ENCODE measurements at regions not wholly inside any gene's neighbourhood (a gene's known extent, or its start where the extent isn't known, plus 50 kb on each side); places are given as distances from the start of the nearest gene placed in this dataset.
A peak's percentile ranks its signal among the peaks of the same experiment; 100 is the strongest.
"Not testable (repeated sequence)": the region's sequence is repeated elsewhere in the genome, so short reads cannot be mapped to it uniquely, and the experiment has no call there.

DNA sequence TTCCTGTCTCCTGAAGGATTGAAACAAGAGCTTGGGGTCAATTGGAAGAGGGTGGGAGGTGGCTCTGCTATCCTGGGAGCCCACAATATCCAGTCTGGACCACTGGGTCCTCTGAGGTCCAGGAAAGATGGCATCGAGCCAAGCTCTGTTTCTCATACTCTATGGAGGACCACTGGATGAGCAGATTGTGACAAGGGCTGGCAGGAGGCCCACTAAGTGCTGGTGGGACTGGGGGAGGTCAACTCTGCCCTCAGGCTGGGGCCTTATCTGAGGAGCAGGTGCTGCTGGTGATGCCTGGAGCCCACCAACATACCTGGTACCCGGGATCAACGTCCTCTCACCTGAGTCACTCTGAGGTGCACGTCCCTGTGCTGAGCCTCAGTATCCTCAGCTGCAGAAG lies 142.4 kb downstream of the NDUFA10 start:
- no peak for DNase-seq (ENCODE audit: low read depth)

DNA sequence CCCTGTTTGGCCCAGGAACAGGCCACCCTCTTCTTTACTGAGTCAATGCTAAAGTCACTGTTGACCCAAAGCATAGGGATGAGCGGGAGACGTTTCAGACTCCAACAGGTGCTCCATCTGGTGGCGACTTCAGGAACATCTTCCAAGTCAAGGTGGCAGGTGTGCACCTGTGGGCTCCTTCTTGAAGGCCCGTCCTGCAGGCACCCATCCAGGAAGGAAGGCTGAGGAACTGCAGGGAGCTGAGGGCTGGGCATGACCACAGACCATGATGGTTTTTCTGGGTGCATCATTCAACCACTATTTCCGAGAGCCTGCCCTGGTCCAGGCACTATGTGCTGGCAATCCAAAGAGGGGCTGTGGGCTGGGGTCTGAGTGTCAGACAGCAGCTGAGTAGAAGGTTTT lies 142.8 kb downstream of the NDUFA10 start:
- DNase-seq (ENCODE audit: low read depth): peak; percentile 36

DNA sequence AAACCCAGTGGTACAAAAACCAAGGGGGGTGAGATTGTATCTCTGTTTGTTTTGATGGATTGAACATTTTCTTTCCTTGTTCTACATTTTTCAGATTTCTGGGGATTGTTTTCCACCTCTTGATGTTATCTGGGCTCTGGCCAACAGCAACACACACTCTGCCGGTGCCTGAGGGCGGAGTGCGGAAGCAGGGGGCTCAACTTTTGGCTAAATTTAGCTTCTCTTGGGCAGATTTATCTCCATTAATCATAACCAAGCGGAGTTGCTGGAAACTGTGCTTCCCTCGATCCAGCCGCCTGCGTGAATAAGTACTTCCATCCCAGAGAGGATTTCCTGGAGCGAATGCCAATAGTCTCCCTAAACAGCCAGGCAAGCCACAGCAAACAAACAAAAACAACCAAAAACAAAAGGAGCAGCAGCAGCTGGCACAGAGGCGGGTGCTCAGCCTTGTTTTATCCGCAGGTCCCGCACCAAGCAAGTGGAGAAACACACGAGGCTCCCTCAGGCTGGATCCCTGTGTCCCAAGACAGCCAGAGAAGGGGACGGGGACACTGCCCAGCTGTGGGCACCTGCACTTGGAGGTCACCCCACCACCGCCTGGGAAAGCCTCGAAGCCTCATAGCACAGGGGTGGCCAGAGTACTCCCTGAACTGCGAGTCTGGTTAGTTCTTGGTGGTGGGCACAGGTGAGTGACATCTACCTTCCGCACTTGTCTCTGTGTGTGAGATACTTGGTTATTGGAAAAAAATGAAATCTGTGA lies 143.4 kb downstream of the NDUFA10 start:
- no peak for DNase-seq (ENCODE audit: low read depth)

DNA sequence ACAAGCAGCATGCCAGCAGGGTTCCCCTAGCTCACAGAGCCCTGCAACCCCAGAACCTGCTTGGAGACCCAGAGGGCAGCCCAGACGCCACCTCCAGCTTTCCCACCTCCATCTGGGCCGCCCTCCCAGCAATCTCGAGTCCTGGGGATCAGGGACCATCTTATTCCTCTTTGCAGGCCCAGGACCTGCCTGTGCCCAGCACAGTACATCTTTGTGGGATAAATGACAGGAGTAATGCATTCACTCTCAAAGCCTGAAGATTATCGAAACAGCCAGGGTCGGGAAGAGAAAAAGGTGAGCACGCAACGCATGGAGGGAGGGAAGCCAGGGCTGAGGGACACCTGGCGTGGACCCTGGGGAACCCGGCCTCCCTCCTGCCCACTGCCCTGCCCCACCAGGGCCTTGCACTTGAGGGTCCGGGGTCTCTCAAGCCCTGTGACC lies 144.1 kb downstream of the NDUFA10 start:
- no peak for DNase-seq (ENCODE audit: low read depth)

DNA sequence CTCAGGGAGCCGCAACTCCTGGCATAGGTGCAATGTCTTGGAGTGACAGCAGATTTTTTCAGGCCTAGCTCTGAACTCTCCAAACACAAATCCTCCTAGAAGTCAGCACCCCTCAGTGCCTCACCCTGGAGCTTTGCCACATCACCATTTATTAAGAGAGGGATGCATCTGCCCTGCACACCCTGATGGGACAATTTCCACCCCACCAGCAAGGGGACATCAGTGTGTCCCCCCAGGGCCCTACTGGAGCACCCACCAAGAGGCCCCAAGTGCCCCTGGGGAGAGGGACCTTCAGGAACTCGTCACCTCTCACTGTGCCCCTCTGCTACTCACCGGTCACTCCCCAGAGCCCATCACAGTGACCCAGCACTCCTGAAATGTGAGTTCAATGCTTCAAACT lies 144.7 kb downstream of the NDUFA10 start:
- no peak for DNase-seq (ENCODE audit: low read depth)

DNA sequence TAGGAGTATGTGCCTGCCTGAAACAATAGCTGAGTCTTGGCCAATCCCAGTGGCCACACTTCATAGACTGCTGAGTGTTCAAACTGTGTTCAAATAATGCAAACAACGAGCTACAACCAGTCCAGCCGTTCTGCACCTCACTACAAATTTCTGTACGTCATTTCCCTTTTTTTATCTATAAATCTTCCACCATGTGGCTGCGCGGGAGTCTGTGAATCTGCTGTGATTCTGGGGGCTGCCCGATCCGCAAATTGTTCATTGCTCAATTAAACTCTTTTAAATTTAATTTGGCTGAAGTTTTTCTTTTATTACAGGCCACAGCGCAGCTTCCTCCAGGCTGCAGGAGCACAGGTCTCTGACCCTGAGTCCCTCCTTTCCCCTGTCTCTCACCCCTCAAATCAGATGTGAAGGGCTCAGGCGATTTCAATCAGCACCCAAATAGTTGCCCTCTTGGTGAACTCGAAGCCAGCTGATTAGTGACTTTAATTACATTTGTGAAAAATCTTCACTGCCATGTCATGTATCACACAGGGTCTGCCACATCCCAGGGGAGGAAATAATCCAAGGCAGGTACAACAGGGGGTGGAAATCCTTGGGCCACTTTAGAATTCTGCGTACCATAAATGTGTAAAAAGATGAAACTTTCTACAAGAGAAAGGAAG lies 145.6 kb downstream of the NDUFA10 start:
- no peak for DNase-seq (ENCODE audit: low read depth)

DNA sequence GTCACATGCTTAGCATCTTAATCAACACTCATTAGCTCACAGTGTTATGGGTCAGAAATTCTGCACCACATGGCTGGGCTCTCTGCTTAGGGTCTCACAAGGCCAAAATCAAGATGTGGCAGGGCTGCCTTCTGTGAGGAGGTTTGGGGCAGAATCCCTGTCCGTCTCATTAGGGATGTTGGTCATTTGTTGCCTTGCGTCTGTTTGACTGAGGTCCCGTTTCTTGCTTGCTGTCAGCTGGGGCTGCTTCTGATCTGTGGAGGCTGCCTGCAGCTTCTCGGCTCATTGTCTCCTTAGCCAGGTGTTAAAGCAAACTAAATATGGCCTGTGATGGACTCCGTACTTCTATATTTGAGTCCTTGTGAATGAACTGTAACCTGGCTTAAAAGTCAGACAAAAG lies 146.5 kb downstream of the NDUFA10 start:
- no peak for DNase-seq (ENCODE audit: low read depth)

DNA sequence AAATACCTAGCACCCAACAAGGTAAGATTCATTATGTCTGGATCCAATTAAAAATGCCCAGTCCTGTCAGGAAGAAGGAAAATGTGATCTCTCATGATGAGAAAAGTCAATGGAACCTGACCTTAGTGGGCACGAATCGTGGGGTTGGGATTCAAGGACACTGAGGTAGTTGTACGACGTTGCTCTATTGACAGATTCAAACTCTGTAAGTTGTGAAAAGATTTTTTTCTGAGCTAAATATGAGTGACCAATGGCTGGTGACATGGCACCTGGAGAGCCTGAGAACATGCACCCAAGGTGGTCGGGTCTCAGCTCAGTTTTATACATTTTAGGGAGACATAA lies 148.2 kb downstream of the NDUFA10 start:
- no peak for DNase-seq (ENCODE audit: low read depth)

DNA sequence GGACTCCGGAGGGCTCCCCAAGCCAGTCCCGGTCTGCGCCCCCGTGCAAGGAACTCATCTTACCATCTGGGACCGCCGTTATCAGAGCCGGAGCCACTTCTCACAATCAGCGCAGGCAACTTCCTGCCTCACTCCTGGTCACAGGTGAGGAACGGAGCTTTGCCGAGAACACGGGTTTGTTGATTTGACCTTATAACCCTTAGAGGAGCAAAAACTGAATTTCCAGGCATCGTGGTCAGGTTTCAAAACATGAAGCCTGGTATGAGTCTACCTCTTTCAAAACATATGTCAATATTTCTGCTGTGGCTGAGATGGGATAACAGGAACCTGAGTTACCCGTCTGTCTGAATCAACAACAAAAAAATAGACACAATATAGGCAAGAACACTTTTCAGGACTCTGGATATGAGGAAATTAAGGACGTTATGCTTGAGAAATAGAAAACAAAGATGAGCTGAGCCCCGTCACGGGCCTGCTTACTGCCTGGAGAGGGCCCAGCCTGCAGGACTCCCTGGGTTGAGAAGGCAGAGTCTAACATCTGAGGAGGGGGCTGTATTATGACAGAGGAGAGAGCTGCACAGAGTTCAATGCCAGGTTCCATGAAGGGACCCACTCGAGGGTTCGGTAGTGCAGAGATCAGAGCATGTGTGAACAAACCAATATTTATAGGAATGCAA lies 148.7 kb downstream of the NDUFA10 start:
- DNase-seq (ENCODE audit: low read depth): no peak

DNA sequence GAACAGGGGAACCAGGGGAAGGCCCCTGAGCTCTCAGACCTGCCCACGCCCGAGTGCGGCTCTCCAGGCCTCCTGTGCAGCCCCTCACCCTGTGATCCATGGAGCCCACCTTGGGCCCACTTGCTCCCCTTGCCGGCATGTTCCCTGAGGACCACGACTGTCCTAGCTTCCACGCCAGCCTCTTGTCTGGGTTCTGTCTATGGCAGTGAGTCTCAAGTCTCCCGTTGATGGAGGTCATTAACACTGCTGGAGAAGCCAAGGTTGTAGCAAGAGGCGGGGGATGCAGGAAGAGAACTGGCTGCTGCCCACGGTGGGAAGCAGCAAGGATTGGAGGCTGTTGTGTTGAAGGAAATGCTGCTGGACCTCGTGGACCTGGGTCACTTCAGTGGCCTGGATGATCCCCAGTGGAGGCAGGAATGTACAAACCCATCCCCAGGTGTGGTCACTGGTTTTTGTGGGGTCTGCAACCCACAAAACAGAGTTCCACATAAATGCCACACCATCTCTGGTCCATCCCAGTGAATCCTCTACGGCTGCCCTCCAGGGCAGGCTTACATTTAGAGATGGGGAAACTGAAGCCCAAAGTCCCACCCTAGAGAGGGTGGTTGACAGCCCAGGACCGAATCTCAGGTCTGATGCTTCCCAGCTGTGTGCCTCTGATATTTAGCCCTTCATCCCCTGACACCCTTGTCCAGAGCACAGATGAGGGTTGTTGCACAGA lies 150.3 kb downstream of the NDUFA10 start:
- no peak for DNase-seq (ENCODE audit: low read depth)

DNA sequence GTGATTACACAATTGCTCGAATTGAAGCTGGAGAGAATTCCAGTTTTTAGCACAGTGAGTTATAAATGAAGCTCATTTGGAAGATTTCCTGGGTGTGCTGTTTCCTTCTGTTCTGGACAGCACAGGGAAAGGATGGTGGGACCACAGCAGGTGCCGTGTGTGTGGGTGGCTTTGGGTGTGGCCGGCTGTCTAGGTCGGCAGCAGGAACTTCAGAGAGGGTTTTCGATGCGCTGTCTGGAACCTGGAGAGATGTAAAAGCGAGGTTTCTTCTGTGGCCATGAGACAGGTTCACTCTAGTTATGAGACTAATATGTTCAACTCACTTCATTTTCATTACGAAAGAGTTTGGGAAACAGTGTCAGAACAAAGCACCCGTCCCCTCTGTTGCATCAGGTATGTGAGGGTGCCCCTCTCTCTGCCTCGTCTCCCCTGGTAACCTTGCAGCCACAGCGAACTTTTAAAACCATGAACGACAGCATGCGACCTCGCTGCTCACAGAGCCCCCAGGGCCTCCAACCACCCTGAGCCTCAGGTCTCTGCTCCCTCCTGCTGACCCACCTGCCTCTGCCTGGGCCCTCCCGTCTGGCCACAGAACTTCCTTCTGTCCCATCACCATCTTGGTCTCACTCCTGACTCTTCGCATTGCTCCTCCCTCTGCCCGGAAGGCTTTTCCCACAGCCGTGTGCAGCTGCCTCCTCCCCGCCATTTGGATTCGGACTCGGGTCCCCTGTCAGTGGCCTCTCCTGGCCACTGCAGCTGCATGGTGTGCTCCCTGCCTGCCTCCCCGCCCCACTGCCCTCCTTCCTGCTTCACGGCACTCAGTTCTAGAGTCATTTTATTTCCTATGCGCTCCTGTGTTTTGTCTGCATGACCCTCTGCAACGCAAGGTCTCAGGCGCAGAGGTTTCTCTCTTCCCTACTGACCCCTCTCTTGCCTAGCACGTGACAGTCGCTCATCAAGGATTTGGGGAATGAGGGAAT lies 151.2 kb downstream of the NDUFA10 start:
- DNase-seq (ENCODE audit: low read depth): no peak

DNA sequence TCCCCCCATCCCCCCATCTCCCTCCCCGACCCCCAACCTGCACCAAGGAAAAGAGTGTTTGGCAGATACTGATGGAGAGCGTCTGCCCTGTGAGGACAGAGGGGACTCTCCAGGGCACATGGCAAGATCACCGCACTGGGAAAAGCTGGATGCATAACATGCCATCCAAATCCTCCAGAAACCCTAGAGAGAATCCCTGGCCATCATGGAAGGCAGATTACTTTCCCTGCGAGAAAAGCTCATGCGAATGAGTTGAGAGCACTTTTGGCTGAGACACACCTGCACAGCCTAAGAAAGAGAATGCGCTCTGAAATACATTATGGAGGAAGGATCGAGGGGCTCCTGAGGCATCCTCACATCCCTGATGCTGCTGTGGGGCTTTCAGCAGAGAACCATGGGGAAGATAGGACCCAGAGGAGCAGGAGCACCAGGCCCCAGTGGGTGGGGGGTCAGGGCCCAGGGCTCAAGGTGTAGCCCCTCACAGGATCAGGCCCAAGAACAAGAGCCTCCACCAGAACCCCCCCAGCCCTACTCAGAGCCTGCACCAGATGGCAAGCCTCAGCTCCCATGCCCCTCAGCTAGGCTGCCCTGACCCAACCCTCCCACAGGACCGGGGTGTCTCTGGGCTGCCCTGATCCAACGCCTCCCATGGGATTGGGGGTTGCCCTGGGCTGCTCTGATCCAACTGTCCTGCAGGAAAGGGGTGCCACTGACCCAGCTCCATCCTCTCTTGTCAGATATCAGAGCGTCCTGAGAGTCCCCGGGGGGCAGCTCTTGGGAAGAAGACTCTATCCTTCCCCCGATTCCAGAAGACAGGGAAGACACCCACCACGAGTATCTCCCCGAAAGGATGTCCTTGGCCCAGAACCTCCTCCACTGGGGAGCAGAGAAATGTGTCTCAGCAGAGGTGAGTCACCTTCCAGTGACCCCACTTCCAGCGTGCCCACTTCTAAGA lies 153.4 kb downstream of the NDUFA10 start:
- no peak for DNase-seq (ENCODE audit: low read depth)

DNA sequence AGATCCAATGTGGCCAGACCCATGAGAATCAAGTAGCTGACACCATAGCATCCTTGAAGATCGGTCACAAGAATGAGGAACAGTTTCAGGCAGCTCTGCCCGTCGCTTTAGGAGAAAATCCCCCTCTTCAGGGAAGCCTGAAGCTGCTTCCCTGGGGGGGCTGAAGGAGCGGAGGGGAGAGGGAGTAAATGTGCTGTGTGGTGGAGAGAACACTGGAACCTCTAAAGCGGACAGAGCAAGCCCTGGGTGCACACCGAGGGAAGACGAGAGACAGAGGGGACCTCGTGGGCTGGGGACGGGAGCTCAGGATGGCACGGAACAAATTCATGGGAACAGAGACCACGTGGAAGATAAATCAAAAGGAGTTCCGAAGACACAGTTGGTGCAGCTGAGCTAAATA lies 154.3 kb downstream of the NDUFA10 start:
- DNase-seq (ENCODE audit: low read depth): no peak

DNA sequence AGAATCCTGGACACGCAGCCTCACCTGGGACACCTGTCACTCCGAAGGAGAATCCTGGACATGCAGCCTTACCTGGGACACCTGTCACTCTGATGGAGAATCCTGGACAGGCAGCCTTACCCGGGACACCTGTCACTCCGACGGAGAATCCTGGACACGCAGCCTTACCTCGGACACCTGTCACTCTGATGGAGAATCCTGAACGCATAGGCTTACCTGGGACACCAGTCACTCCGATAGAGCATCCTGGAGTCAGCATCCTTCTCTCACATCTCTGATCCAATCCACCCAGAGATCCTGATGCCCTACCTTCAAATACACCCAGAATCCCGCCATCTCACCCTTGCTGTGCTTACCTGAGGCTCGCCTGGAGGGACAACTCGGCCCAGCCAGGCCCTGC lies 154.9 kb downstream of the NDUFA10 start:
- DNase-seq (ENCODE audit: low read depth): no peak

DNA sequence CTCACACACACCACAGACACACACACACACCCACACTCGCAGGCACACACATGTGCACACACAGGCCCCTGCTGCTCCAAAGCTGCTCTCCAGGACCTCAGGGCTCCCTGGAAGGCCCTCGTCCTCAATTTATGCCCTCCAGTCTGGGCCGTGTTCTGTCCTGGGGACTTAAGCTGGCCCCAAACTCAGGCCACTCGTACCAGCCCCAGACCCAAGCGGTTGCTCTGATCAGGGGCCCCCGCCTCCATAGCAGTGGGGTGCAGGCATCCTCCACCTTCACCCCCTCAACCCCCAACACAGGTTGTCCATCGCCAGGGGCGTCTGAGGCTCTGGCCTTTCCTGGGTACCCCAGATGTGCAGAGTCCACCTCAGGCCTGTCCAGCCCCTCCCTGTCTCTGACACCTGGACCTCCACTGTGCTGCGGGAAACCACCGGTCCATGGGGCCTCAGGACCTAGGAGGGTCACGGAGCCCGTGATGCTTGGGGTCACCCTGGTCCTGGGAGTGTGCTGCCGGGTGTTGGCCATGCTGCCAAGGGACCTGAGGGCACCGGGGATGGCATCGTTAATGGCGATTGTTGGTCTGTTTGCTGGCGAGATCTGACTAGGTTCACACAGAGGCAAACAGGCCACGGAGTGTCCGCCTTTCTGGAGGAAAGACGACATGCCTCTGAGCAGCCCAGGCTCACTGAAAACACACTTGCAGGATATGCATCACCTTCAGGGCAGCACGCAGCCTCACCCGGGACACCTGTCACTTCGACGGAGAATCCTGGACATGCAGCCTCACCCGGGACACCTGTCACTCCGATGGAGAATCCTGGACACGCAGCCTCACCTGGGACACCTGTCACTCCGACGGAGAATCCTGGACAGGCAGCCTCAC lies 155.6 kb downstream of the NDUFA10 start:
- DNase-seq (ENCODE audit: low read depth): no peak

DNA sequence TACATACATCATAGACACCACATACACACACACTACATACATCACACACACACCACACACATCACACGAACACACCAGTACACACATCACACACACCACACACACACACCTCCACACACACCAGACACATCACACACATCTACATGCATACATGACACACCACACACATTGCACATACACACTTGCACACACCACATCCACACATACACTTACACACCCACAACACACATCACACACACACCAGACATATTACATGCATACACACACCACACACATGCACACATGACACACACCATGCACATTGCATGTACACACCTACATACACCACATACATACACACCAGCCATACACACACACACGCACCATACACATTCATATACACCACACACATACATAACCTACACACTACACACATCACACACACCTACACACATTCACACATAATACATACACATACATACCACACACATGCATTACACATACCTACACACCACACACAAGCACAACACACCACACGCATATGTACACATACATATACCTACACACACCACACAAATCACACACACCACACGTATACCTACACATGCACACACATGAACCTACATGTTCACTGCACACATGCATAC lies 156.5 kb downstream of the NDUFA10 start:
- DNase-seq (ENCODE audit: low read depth): no peak

DNA sequence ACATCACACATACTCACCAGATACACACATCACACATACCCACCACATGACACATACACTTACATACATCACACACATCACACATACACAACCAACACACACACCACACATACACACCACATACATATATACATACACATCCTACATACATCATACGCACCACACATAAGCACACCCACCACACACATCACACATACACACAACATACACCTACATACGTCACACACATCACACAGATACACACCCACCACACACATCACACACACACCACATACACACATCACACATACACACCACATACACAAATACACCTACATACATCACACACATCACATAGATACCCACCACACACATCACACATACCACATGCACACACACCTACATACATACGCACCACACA lies 158.4 kb downstream of the NDUFA10 start:
- DNase-seq (ENCODE audit: low read depth): no peak

DNA sequence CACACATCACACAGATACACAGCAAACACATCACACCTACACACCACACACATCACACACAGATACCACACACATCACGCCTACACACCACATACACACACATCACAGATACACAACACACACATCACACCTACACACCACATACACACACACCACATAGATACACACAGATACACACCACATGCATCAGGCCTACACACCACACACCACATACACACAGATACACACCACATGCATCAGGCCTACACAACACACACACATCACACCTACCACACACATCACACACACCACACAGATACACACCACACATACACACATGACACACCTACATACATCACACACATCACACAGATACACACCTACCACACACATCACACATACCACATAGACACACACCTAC lies 158.8 kb downstream of the NDUFA10 start:
- no peak for DNase-seq (ENCODE audit: low read depth)

DNA sequence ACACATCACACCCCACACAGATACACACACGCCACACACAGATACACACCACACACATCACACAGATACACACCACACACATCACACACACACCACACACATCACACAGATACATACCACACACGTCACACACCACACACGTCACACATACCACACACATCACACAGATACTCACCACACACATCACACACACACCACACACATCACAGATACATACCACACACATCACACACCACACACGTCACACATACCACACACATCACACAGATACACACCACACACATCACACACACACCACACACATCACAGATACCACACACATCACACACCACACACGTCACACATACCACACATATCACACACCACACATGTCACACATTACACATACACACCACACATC lies 159.3 kb downstream of the NDUFA10 start:
- DNase-seq (ENCODE audit: low read depth): not testable (repeated sequence)
